PC-9 (cell line): ENCODE measurements at regions not wholly inside any gene's neighbourhood (a gene's known extent, or its start where the extent isn't known, plus 50 kb on each side); places are given as distances from the start of the nearest gene placed in this dataset.

ENCODE experiments used
- BruUV-seq: library from RNA; stranded (reverse); fragments of 400-500 nt; replicated peaks from 2 replicates; lab custom pipeline; 2021; lab: Mats Ljungman, UMichigan
- CTCF ChIA-PET: fragments of 300-600 bp; sonication (Branson Sonifier 250); formaldehyde crosslinking; loops from one replicate; lab custom pipeline; 2022; ENCODE audit warnings: antibody characterized with exemption; lab: Charles Lee
- POLR2A ChIA-PET: fragments of 300-600 bp; sonication (Branson Sonifier 250); formaldehyde crosslinking; loops from one replicate; lab custom pipeline; 2022; ENCODE audit warnings: antibody characterized with exemption; ENCODE audit not compliant: unreplicated experiment; lab: Charles Lee
- DNase-seq, 2 experiments: peaks; one replicate each; pipeline versions ENCODE4 v3.0.0 to v3.0.0-alpha.2; 2015 to 2022; ENCODE audit warnings: mixed read lengths in 1 of 2
- H2AFZ ChIP-seq: fragments of 200-600 bp; sonication (generic); 2 replicates; pipeline ENCODE4 v1.8.1; 2017; ENCODE audit warnings: antibody characterized with exemption
- H3F3A ChIP-seq: fragments of 200-600 bp; sonication (generic); 2 replicates; pipeline ENCODE4 v1.8.1; 2017; ENCODE audit warnings: antibody characterized with exemption, mild to moderate bottlenecking, low read depth; ENCODE audit not compliant: insufficient read depth
- H3K27ac ChIP-seq: fragments of 200-600 bp; sonication (generic); 2 replicates; pipeline ENCODE4 v1.6.1; 2016; ENCODE audit warnings: mixed run types
- H3K27me3 ChIP-seq: fragments of 200-600 bp; sonication (generic); 2 replicates; pipeline ENCODE4 v1.6.1; 2016; ENCODE audit warnings: low read depth, mixed run types; ENCODE audit not compliant: insufficient read depth
- H3K36me3 ChIP-seq: fragments of 200-600 bp; sonication (generic); 2 replicates; pipeline ENCODE4 v1.6.1; 2016; ENCODE audit warnings: low read depth, mixed run types
- H3K4me1 ChIP-seq: fragments of 200-600 bp; sonication (generic); replicated peaks from 2 replicates; pipeline ENCODE4 v1.6.1; 2016; ENCODE audit warnings: mixed run types; ENCODE audit not compliant: insufficient read depth
- H3K4me2 ChIP-seq: fragments of 200-600 bp; sonication (generic); 2 replicates; pipeline ENCODE4 v1.6.1; 2017; ENCODE audit warnings: mixed run types
- H3K4me3 ChIP-seq: fragments of 200-600 bp; sonication (generic); 2 replicates; pipeline ENCODE4 v1.6.1; 2016; ENCODE audit warnings: mixed run types
- H3K79me2 ChIP-seq: fragments of 200-600 bp; sonication (generic); 2 replicates; pipeline ENCODE4 v1.6.1; 2017; ENCODE audit warnings: low read depth, mixed run types
- H3K9me2 ChIP-seq: fragments of 200-600 bp; sonication (generic); 2 replicates; pipeline ENCODE4 v1.8.1; 2017; ENCODE audit warnings: mild to moderate bottlenecking; ENCODE audit not compliant: insufficient read depth
- H3K9me3 ChIP-seq: fragments of 200-600 bp; sonication (generic); 2 replicates; pipeline ENCODE4 v1.8.1; 2016; ENCODE audit warnings: low read depth; ENCODE audit not compliant: insufficient read depth
- H4K20me1 ChIP-seq: fragments of 200-600 bp; sonication (generic); 2 replicates; pipeline ENCODE4 v1.8.1; 2017; ENCODE audit not compliant: insufficient read depth
- CTCF ChIP-seq: fragments of 200-600 bp; sonication (generic); conservative IDR thresholded peaks from 2 replicates; pipeline ENCODE4 v1.6.1; 2017; ENCODE audit warnings: mixed run types, antibody characterized with exemption, mild to moderate bottlenecking, moderate library complexity
- EZH2 ChIP-seq: fragments of 200-600 bp; sonication (generic); IDR thresholded peaks from 2 replicates; pipeline ENCODE4 v1.8.0; 2017; ENCODE audit warnings: antibody characterized with exemption, low read depth
- intact Hi-C: fragments of 100-400 bp; cut with micrococcal nuclease; formaldehyde crosslinking; loops from one replicate; pipeline ENCODE4 v1.10.0; 2022; ENCODE audit not compliant: unreplicated experiment

GRCh38 chr12:105836242-105836622, 302.5 kb downstream of the NUAK1 start:
- Histone ChIP-seq H3K27ac (no peak overlapping the region), H3K4me2 (no peak overlapping the region), H4K20me1 (no peaks in the 10 kb centered on the region), H3K36me3 (no peaks in the 10 kb centered on the region), H2AFZ (no peak overlapping the region), H3F3A (no peaks in the 10 kb centered on the region), H3K9me3 (no peaks in the 10 kb centered on the region), H3K27me3 (no peaks in the 10 kb centered on the region), H3K79me2 (no peaks in the 10 kb centered on the region), H3K4me1 (no peaks in the 10 kb centered on the region), H3K9me2 (no peaks in the 10 kb centered on the region; the same call in none of the 2 replicates), H3K4me3 (no peak overlapping the region)
- DNase-seq = no peak
- no TSS peak for BruUV-seq
- ChIA-PET POLR2A (no interaction called here), CTCF (no interaction called here)
- intact Hi-C loops = no loop called here
- TF ChIP-seq CTCF = no peak
- no peak for TF ChIP-seq EZH2

- BruUV-seq = no TSS peak
- TF ChIP-seq CTCF = no peak
- no peak for TF ChIP-seq EZH2
- Histone ChIP-seq H3K36me3 (no peaks in the 10 kb centered on the region), H3K9me3 (no peaks in the 10 kb centered on the region), H3K4me2 (no peak overlapping the region), H3K27me3 (no peaks in the 10 kb centered on the region), H2AFZ (no peak overlapping the region), H3K4me3 (no peak overlapping the region), H4K20me1 (no peaks in the 10 kb centered on the region), H3K9me2 (no peaks in the 10 kb centered on the region; the same call in none of the 2 replicates), H3K79me2 (no peaks in the 10 kb centered on the region), H3K4me1 (no peaks in the 10 kb centered on the region), H3K27ac (no peak overlapping the region), H3F3A (no peaks in the 10 kb centered on the region)
- DNase-seq = no peak
- POLR2A ChIA-PET = no interaction called here
- intact Hi-C loops = no loop called here
- CTCF ChIA-PET = no interaction called here
These were observed 299.1 kb downstream of the NUAK1 start for GRCh38 chr12:105839629-105840127.

- intact Hi-C loops = no loop called here
- POLR2A ChIA-PET = no interaction called here
These were observed 298.4 kb downstream of the NUAK1 start for GRCh38 chr12:105840384-105840783.

More at GRCh38 chr12:105840384-105840783, 298.4 kb downstream of the NUAK1 start:
- H3K4me1 ChIP-seq = no peaks in the 10 kb centered on the region
- BruUV-seq = no TSS peak
- H3K4me2 ChIP-seq = no peak overlapping the region
- no peaks in the 10 kb centered on the region for H3K36me3 ChIP-seq
- no peak overlapping the region for H3K27ac ChIP-seq
- no peak overlapping the region for H2AFZ ChIP-seq
- no peaks in the 10 kb centered on the region for H3F3A ChIP-seq
- H3K4me3 ChIP-seq = no peak overlapping the region
- no peaks in the 10 kb centered on the region; the same call in none of the 2 replicates for H3K9me2 ChIP-seq
- no peak for DNase-seq
- no peaks in the 10 kb centered on the region for H4K20me1 ChIP-seq
- H3K79me2 ChIP-seq = no peaks in the 10 kb centered on the region
- TF ChIP-seq CTCF (no peak), EZH2 (no peak)
- no peaks in the 10 kb centered on the region for H3K27me3 ChIP-seq
- H3K9me3 ChIP-seq = no peaks in the 10 kb centered on the region
- CTCF ChIA-PET = no interaction called here
